ENCODE measurements at regions not wholly inside any gene's neighbourhood (a gene's known extent, or its start where the extent isn't known, plus 50 kb on each side); places are given as distances from the start of the nearest gene placed in this dataset.
A peak's percentile ranks its signal among the peaks of the same experiment; 100 is the strongest.

GRCh38 chr5:61277781-61278180 lies 54.3 kb upstream of the ZSWIM6 start:
- DNase-seq (ENCODE audit: low spot score in 2 of 2, unreplicated experiment in 2 of 2) = no peak
- Mint-ChIP-seq H3K36me3 (no peaks in the 10 kb centered on the region), H3K27ac (no peak overlapping the region), H3K4me3 (no peak overlapping the region), H3K9me3 (no peaks in the 10 kb centered on the region), H3K4me1 (peaks cover 24% of the 10 kb centered on the region), H3K27me3 (ENCODE audit: low read depth) (peaks cover 1% of the 10 kb centered on the region)
- TF ChIP-seq CTCF (IDR thresholded peaks at IDR 0.05; ENCODE audit: unreplicated experiment) = no peak

- Mint-ChIP-seq H3K4me1 (peaks cover 24% of the 10 kb centered on the region), H3K4me3 (no peak overlapping the region), H3K36me3 (no peaks in the 10 kb centered on the region), H3K27me3 (ENCODE audit: low read depth) (peaks cover 1% of the 10 kb centered on the region), H3K27ac (peak overlapping the region; percentile 70), H3K9me3 (no peaks in the 10 kb centered on the region)
- DNase-seq (ENCODE audit: low spot score in 2 of 2, unreplicated experiment in 2 of 2) = no peak
- no peak for TF ChIP-seq CTCF (IDR thresholded peaks at IDR 0.05; ENCODE audit: unreplicated experiment)
These were observed 52.3 kb upstream of the ZSWIM6 start for GRCh38 chr5:61279725-61280124.

GRCh38 chr5:61280205-61280604 lies 51.9 kb upstream of the ZSWIM6 start:
- Mint-ChIP-seq H3K4me3 (no peak overlapping the region), H3K4me1 (peaks cover 24% of the 10 kb centered on the region), H3K27ac (peak overlapping the region; percentile 70), H3K27me3 (ENCODE audit: low read depth) (peaks cover 1% of the 10 kb centered on the region), H3K9me3 (no peaks in the 10 kb centered on the region), H3K36me3 (no peaks in the 10 kb centered on the region)
- TF ChIP-seq CTCF (IDR thresholded peaks at IDR 0.05; ENCODE audit: unreplicated experiment) = no peak
- DNase-seq (ENCODE audit: low spot score in 2 of 2, unreplicated experiment in 2 of 2) = no peak

GRCh38 chr5:61280761-61281427 lies 51.2 kb upstream of the ZSWIM6 start:
- Mint-ChIP-seq H3K4me3 (no peak overlapping the region), H3K27me3 (ENCODE audit: low read depth) (peaks cover under 1% of the 10 kb centered on the region), H3K9me3 (peaks cover 3% of the 10 kb centered on the region), H3K4me1 (peaks cover 24% of the 10 kb centered on the region), H3K36me3 (no peaks in the 10 kb centered on the region), H3K27ac (peak overlapping the region; percentile 70)
- no peak for TF ChIP-seq CTCF (IDR thresholded peaks at IDR 0.05; ENCODE audit: unreplicated experiment)
- no peak for DNase-seq (ENCODE audit: low spot score in 2 of 2, unreplicated experiment in 2 of 2)

GRCh38 chr5:61281686-61282085 lies 50.4 kb upstream of the ZSWIM6 start:
- H3K27me3 Mint-ChIP-seq (ENCODE audit: low read depth) = no peaks in the 10 kb centered on the region
- no peaks in the 10 kb centered on the region for H3K36me3 Mint-ChIP-seq
- H3K4me3 Mint-ChIP-seq = no peak overlapping the region
- no peak for TF ChIP-seq CTCF (IDR thresholded peaks at IDR 0.05; ENCODE audit: unreplicated experiment)
- H3K27ac Mint-ChIP-seq = no peak overlapping the region
- no peak for DNase-seq (ENCODE audit: low spot score in 2 of 2, unreplicated experiment in 2 of 2)
- peaks cover 3% of the 10 kb centered on the region for H3K9me3 Mint-ChIP-seq
- H3K4me1 Mint-ChIP-seq = peaks cover 24% of the 10 kb centered on the region
